ENCODE measurements at regions not wholly inside any gene's neighbourhood (a gene's known extent, or its start where the extent isn't known, plus 50 kb on each side); places are given as distances from the start of the nearest gene placed in this dataset.
"Not testable (repeated sequence)": the region's sequence is repeated elsewhere in the genome, so short reads cannot be mapped to it uniquely, and the experiment has no call there.

- FAIRE-seq = no peak
These were observed 119.0 kb downstream of the SLC17A6 start for GRCh38 chr11:22456993-22457762.

GRCh38 chr11:22454461-22455090 lies 116.4 kb downstream of the SLC17A6 start:
- DNase-seq (ENCODE audit: extremely low spot score, insufficient read length, low read depth) (no peak), FAIRE-seq (no peak)

More at GRCh38 chr11:22456993-22457762, 119.0 kb downstream of the SLC17A6 start:
- DNase-seq (ENCODE audit: extremely low spot score, insufficient read length, low read depth) = no peak

- FAIRE-seq = no peak
- DNase-seq (ENCODE audit: extremely low spot score, insufficient read length, low read depth) = no peak
These were observed 111.3 kb downstream of the SLC17A6 start for GRCh38 chr11:22449441-22449840.

GRCh38 chr11:22444076-22444475 lies 105.9 kb downstream of the SLC17A6 start:
- DNase-seq (ENCODE audit: extremely low spot score, insufficient read length, low read depth) (no peak), FAIRE-seq (no peak)

GRCh38 chr11:22441831-22442230 lies 103.7 kb downstream of the SLC17A6 start:
- FAIRE-seq = no peak

GRCh38 chr11:22435582-22435981 lies 97.4 kb downstream of the SLC17A6 start:
- not testable (repeated sequence) for FAIRE-seq; DNase-seq (ENCODE audit: extremely low spot score, insufficient read length, low read depth)

More at GRCh38 chr11:22441831-22442230, 103.7 kb downstream of the SLC17A6 start:
- no peak for DNase-seq (ENCODE audit: extremely low spot score, insufficient read length, low read depth)

- no peak for DNase-seq (ENCODE audit: extremely low spot score, insufficient read length, low read depth)
- FAIRE-seq = no peak
These were observed 95.3 kb downstream of the SLC17A6 start for GRCh38 chr11:22433517-22433916.

GRCh38 chr11:22433094-22433455 lies 94.9 kb downstream of the SLC17A6 start:
- no peak for FAIRE-seq
- no peak for DNase-seq (ENCODE audit: extremely low spot score, insufficient read length, low read depth)

- DNase-seq (ENCODE audit: extremely low spot score, insufficient read length, low read depth) (no peak), FAIRE-seq (no peak)
These were observed 94.3 kb downstream of the SLC17A6 start for GRCh38 chr11:22432291-22433093.

GRCh38 chr11:22431106-22431505 lies 92.9 kb downstream of the SLC17A6 start:
- no peak for DNase-seq (ENCODE audit: extremely low spot score, insufficient read length, low read depth)
- no peak for FAIRE-seq

- no peak for FAIRE-seq
- DNase-seq (ENCODE audit: extremely low spot score, insufficient read length, low read depth) = no peak
These were observed 92.5 kb downstream of the SLC17A6 start for GRCh38 chr11:22430639-22431038.

GRCh38 chr11:22430141-22430541 lies 92.0 kb downstream of the SLC17A6 start:
- FAIRE-seq (no peak), DNase-seq (ENCODE audit: extremely low spot score, insufficient read length, low read depth) (no peak)
